A549 (cell line): ENCODE measurements at regions not wholly inside any gene's neighbourhood (a gene's known extent, or its start where the extent isn't known, plus 50 kb on each side); places are given as distances from the start of the nearest gene placed in this dataset.
"Not testable (repeated sequence)": the region's sequence is repeated elsewhere in the genome, so short reads cannot be mapped to it uniquely, and the experiment has no call there.

Source experiments
- ATAC-seq, 2 experiments: fragments of 200-7000 bp in 1 of 2; fragments of >200 bp in 1 of 2; cut with Nextera tagmentation in 1 of 2; cut with Tn5 transposase in 1 of 2; 3 replicates each; pipeline versions ENCODE4 v1.8.0 to v1.9.1; 2018 to 2020; ENCODE audit warnings: mild to moderate bottlenecking in 1 of 2, moderate library complexity in 1 of 2
- CTCF ChIA-PET: fragments of 300-600 bp; sonication (Branson Sonifier 250); formaldehyde crosslinking; extraction: SDS; loops from one replicate; lab custom pipeline; 2021; ENCODE audit warnings: antibody characterized with exemption, inconsistent platforms; lab: Yijun Ruan, JAX
- POLR2A ChIA-PET: fragments of 350-600 bp; formaldehyde crosslinking; extraction: SDS; loops from one replicate; lab custom pipeline; 2021; ENCODE audit warnings: antibody characterized with exemption, inconsistent platforms; lab: Yijun Ruan, JAX
- DNase-seq, 2 experiments: peaks; one replicate each; pipeline versions ENCODE4 v3.0.0 to v3.0.0-alpha.2; 2011 to 2016; ENCODE audit warnings: low read depth in 1 of 2, low spot score in 1 of 2
- FAIRE-seq: peaks from 2 replicates; lab custom pipeline; 2011; peaks lifted over from hg19 to GRCh38; lab: Jason Lieb, UNC
- H3K27ac ChIP-seq, 2 experiments: fragments of >200 bp; sonication (Bioruptor Twin); formaldehyde crosslinking; 3 replicates each; pipeline ENCODE4 v1.5.1; 2016 to 2017
- H3K4me1 ChIP-seq: fragments of >200 bp; sonication (Bioruptor Twin); formaldehyde crosslinking; 3 replicates; pipeline ENCODE4 v1.6.1; 2016
- H3K4me2 ChIP-seq: fragments of >200 bp; sonication (Bioruptor Twin); formaldehyde crosslinking; 3 replicates; pipeline ENCODE4 v1.6.1; 2016
- H3K4me3 ChIP-seq: fragments of >200 bp; sonication (Bioruptor Twin); formaldehyde crosslinking; 3 replicates; pipeline ENCODE4 v1.5.1; 2016
- H3K9me3 ChIP-seq: fragments of >200 bp; sonication (Bioruptor Twin); formaldehyde crosslinking; 3 replicates; pipeline ENCODE4 v1.6.1; 2016
- CTCF ChIP-seq: fragments of >200 bp; sonication (Bioruptor Twin); formaldehyde crosslinking; IDR thresholded peaks from 3 replicates; pipeline ENCODE4 v1.5.1; 2016
- EHF ChIP-seq: fragments of 250-450 bp; sonication (Bioruptor Pico); IDR thresholded peaks from 2 replicates; pipeline ENCODE4 v1.5.0; 2020; ENCODE audit warnings: mild to moderate bottlenecking
- EHMT2 ChIP-seq: fragments of 200-600 bp; sonication (generic); IDR thresholded peaks from 2 replicates; pipeline ENCODE4 v1.6.1; 2016; ENCODE audit warnings: antibody characterized with exemption, low read depth, mild to moderate bottlenecking, moderate library complexity
- ESRRA ChIP-seq: fragments of 150-350 bp; IDR thresholded peaks from 2 replicates; pipeline ENCODE4 v1.6.1; 2014; ENCODE audit warnings: mild to moderate bottlenecking, low read length, borderline replicate concordance
- HDAC2 ChIP-seq: fragments of 200-600 bp; sonication (generic); IDR thresholded peaks from 2 replicates; pipeline ENCODE4 v1.6.1; 2016
- HMGXB4 ChIP-seq: fragments of 250-450 bp; sonication (Bioruptor Pico); IDR thresholded peaks from 2 replicates; pipeline ENCODE4 v1.5.0; 2021; ENCODE audit warnings: mild to moderate bottlenecking, moderate library complexity, borderline replicate concordance
- HOXA7 ChIP-seq: fragments of 250-450 bp; sonication (Bioruptor Pico); IDR thresholded peaks from 2 replicates; pipeline ENCODE4 v1.5.0; 2020; ENCODE audit warnings: mild to moderate bottlenecking, moderate library complexity
- HOXB13 ChIP-seq: fragments of 250-450 bp; sonication (Bioruptor Pico); IDR thresholded peaks from 2 replicates; pipeline ENCODE4 v1.5.0; 2020; ENCODE audit warnings: low read depth, mild to moderate bottlenecking, moderate library complexity
- HOXB5 ChIP-seq: fragments of 250-450 bp; sonication (Bioruptor Pico); IDR thresholded peaks from 2 replicates; pipeline ENCODE4 v1.5.0; 2020; ENCODE audit warnings: mild to moderate bottlenecking, moderate library complexity
- JUN ChIP-seq, 2 experiments: fragments of >200 bp; sonication (Bioruptor Twin); formaldehyde crosslinking; IDR thresholded peaks; 2 replicates in 1 of 2; 3 replicates in 1 of 2; pipeline ENCODE4 v1.6.1; 2016 to 2017
- JUNB ChIP-seq: fragments of >200 bp; sonication (Bioruptor Twin); formaldehyde crosslinking; IDR thresholded peaks from 2 replicates; pipeline ENCODE4 v1.6.1; 2016
- KDM1A ChIP-seq: fragments of 200-600 bp; sonication (generic); IDR thresholded peaks from 2 replicates; pipeline ENCODE4 v1.6.1; 2016; ENCODE audit warnings: low read depth, mild to moderate bottlenecking
- KDM5A ChIP-seq: fragments of 200-600 bp; sonication (generic); IDR thresholded peaks from 2 replicates; pipeline ENCODE4 v1.6.1; 2016; ENCODE audit warnings: antibody characterized with exemption, mild to moderate bottlenecking
- MAFK ChIP-seq: fragments of 450-650 bp; IDR thresholded peaks from 2 replicates; pipeline ENCODE4 v1.6.1; 2014; ENCODE audit not compliant: partially characterized antibody
- MAX ChIP-seq: IDR thresholded peaks from 2 replicates; pipeline ENCODE4 v1.6.1; 2012
- NFE2L2 ChIP-seq: fragments of 150-350 bp; conservative IDR thresholded peaks from 2 replicates; pipeline ENCODE4 v1.6.1; 2014; ENCODE audit warnings: low read length
- NPAS2 ChIP-seq: fragments of 250-450 bp; sonication (Bioruptor Pico); IDR thresholded peaks from 2 replicates; pipeline ENCODE4 v1.8.0; 2022; ENCODE audit warnings: mild to moderate bottlenecking, moderate library complexity, borderline replicate concordance
- NR3C1 ChIP-seq: fragments of >200 bp; sonication (Bioruptor Twin); formaldehyde crosslinking; IDR thresholded peaks from 3 replicates; pipeline ENCODE4 v1.6.1; 2017
- POLR2A ChIP-seq: IDR thresholded peaks from 2 replicates; pipeline ENCODE4 v1.6.1; 2012; ENCODE audit warnings: mild to moderate bottlenecking, low read length
- RFX5 ChIP-seq: fragments of 450-650 bp; IDR thresholded peaks from 2 replicates; pipeline ENCODE4 v1.7.1; 2014; ENCODE audit warnings: antibody characterized with exemption, mild to moderate bottlenecking, moderate library complexity
- SMC3 ChIP-seq: fragments of >200 bp; sonication (Bioruptor Twin); formaldehyde crosslinking; IDR thresholded peaks from 3 replicates; pipeline ENCODE4 v1.6.1; 2018; ENCODE audit warnings: inconsistent platforms
- USF2 ChIP-seq: fragments of 450-650 bp; IDR thresholded peaks from 2 replicates; pipeline ENCODE4 v1.6.1; 2014; ENCODE audit warnings: antibody characterized with exemption
- ZC3H11A ChIP-seq: fragments of 450-650 bp; IDR thresholded peaks from 2 replicates; pipeline ENCODE4 v1.6.1; 2014; ENCODE audit warnings: antibody characterized with exemption, mild to moderate bottlenecking
- ZFP36 ChIP-seq: fragments of 450-650 bp; IDR thresholded peaks from 2 replicates; pipeline ENCODE4 v1.6.1; 2014; ENCODE audit warnings: borderline replicate concordance; ENCODE audit not compliant: partially characterized antibody
- ZSCAN20 ChIP-seq: fragments of 250-450 bp; sonication (Bioruptor Pico); IDR thresholded peaks from 2 replicates; pipeline ENCODE4 v1.8.0; 2022; ENCODE audit warnings: mild to moderate bottlenecking, moderate library complexity
- WGBS: methylation state at CpG from one replicate; pipeline ENCODE4 v1.1.6; 2017; ENCODE audit errors: missing lambda C conversion rate; 5-methylcytosine and 5-hydroxymethylcytosine counted together
- TF ChIP-seq, protein P1 (sequence below): IDR thresholded peaks from 2 replicates; pipeline ENCODE4 v1.6.1; 2012
- TF ChIP-seq, protein P2 (sequence below): fragments of 250-450 bp; sonication (Bioruptor Pico); IDR thresholded peaks from 2 replicates; pipeline ENCODE4 v1.5.0; 2020; ENCODE audit warnings: low read depth, mild to moderate bottlenecking, moderate library complexity

DNA sequence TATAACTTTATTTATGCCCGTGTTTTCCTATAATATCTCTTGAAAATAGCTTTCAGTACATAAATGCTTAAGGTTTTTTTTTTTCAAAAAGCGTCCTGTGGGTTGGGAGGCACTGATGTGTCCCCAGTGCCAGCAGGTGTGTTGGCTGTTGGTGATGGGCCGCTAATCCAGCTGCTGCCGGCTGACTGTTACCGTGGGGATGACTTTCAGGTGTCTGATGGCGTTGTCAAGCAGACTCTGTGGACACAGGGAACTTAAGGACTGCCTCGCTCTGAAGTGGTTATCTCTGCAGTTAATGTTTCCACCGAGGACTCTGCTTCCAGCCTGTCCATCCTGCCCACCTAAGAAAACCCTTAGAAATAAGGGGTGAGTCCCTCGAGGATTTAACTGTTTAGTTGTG, 94.5 kb downstream of the ANKRD10 start:
- TF ChIP-seq NFE2L2 (no peak), ZFP36 (no peak), ZC3H11A (no peak), HOXB13 (CRISPR knock-in tag) (no peak), HOXA7 (CRISPR knock-in tag) (no peak), HMGXB4 (CRISPR knock-in tag) (no peak), KDM1A (no peak), CTCF (no peak), RFX5 (no peak), USF2 (no peak), NPAS2 (CRISPR knock-in tag) (no peak), ESRRA (no peak), EHMT2 (no peak)
- Histone ChIP-seq H3K9me3 (no peaks in the 10 kb centered on the region), H3K4me2 (no peak overlapping the region), H3K27ac (no peak overlapping the region), H3K4me1 (no peaks in the 10 kb centered on the region; the same call in 2 of the 3 replicates), H3K4me3 (no peak overlapping the region)
- ATAC-seq (no peak; a peak in 1 of 6 replicates), FAIRE-seq (no peak), DNase-seq (no peak)
- POLR2A ChIA-PET: no interaction called here
- WGBS: 60% methylated on average over 9 of the region's 9 CpGs
- CTCF ChIA-PET: interaction anchor here (0.6 to 1.3 kb wide), 4 partner anchors 15 to 366 kb away, joined by 3 to 5 read pairs (median 4); no protein-coding TSS in a partner anchor

DNA sequence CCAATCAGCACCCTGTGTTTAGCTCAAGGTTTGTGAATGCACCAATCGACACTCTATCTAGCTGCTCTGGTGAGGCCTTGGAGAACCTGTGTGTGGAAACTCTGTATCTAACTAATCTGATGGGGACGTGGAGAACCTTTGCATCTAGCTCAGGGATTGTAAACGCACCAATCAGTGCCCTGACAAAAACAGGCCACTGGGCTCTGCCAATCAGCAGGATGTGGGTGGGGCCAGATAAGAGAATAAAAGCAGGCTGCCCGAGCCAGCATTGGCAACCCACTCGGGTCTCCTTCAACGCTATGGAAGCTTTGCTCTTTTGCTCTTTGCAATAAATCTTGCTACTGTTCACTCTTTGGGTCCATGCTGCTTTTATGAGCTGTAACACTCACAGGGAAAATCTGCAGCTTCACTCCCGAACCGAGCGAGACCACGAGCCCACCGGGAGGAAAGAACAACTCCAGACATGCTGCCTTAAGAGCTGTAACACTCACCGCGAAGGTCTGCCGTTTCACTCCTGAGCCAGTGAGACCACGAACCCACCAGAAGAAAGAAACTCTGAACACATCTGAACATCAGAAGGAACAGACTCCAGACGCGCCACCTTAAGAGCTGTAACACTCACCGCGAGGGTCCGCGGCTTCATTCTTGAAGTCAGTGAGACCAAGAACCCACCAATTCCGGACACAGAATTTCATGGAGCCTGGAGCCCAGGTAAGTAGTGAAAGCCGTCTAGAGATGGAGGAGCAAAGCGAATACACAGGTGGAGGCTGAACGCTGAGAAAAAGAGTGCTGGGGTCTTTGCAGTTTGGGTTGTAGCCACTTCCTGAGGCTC, 92.8 kb downstream of the ANKRD10 start:
- H3K27ac ChIP-seq, ATAC-seq, DNase-seq, H3K4me1 ChIP-seq, FAIRE-seq, H3K4me3 ChIP-seq, POLR2A ChIA-PET, H3K9me3 ChIP-seq, H3K4me2 ChIP-seq: not testable (repeated sequence)
- CTCF ChIA-PET: interaction anchor here (0.7 kb wide), 1 partner anchor 366 kb away, joined by 4 read pairs; no protein-coding TSS in a partner anchor
- WGBS: 90% methylated on average over 24 of the region's 25 CpGs

GRCh38 chr13:110822669-110822945, 92.3 kb downstream of the ANKRD10 start:
- H3K9me3 ChIP-seq: no peaks in the 10 kb centered on the region
- ATAC-seq (no peak), FAIRE-seq (no peak), DNase-seq (no peak)
- H3K4me3 ChIP-seq: no peak overlapping the region
- H3K4me2 ChIP-seq: no peak overlapping the region
- CTCF ChIA-PET: interaction anchor here (0.7 kb wide), 1 partner anchor 367 kb away, joined by 4 read pairs; no protein-coding TSS in a partner anchor
- WGBS: 74% methylated on average over 10 of the region's 10 CpGs
- no peak for TF ChIP-seq KDM5A
- no peak for TF ChIP-seq JUN (IDR thresholded peaks at IDR 0.05)
- no peak for TF ChIP-seq SMC3
- no peak for TF ChIP-seq ZSCAN20 (CRISPR knock-in tag)
- no peak for TF ChIP-seq EHF (CRISPR knock-in tag)
- no peak for TF ChIP-seq HOXB5
- TF ChIP-seq, protein P1, sequence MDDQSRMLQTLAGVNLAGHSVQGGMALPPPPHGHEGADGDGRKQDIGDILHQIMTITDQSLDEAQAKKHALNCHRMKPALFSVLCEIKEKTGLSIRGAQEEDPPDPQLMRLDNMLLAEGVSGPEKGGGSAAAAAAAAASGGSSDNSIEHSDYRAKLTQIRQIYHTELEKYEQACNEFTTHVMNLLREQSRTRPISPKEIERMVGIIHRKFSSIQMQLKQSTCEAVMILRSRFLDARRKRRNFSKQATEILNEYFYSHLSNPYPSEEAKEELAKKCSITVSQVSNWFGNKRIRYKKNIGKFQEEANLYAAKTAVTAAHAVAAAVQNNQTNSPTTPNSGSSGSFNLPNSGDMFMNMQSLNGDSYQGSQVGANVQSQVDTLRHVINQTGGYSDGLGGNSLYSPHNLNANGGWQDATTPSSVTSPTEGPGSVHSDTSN: no peak
- no peak for TF ChIP-seq USF2
- no peak for TF ChIP-seq HDAC2
- TF ChIP-seq, protein P2, sequence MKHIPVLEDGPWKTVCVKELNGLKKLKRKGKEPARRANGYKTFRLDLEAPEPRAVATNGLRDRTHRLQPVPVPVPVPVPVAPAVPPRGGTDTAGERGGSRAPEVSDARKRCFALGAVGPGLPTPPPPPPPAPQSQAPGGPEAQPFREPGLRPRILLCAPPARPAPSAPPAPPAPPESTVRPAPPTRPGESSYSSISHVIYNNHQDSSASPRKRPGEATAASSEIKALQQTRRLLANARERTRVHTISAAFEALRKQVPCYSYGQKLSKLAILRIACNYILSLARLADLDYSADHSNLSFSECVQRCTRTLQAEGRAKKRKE (CRISPR knock-in tag): no peak
- TF ChIP-seq POLR2A: no peak
- TF ChIP-seq MAFK: no peak
- TF ChIP-seq ZFP36: no peak
- TF ChIP-seq MAX: no peak
- no peak for TF ChIP-seq NR3C1
- TF ChIP-seq JUNB: no peak
- H3K27ac ChIP-seq: no peak overlapping the region
- H3K4me1 ChIP-seq: no peaks in the 10 kb centered on the region; the same call in 2 of the 3 replicates
- POLR2A ChIA-PET: no interaction called here
